ENCODE measurements at regions not wholly inside any gene's neighbourhood (a gene's known extent, or its start where the extent isn't known, plus 50 kb on each side); places are given as distances from the start of the nearest gene placed in this dataset.

DNA sequence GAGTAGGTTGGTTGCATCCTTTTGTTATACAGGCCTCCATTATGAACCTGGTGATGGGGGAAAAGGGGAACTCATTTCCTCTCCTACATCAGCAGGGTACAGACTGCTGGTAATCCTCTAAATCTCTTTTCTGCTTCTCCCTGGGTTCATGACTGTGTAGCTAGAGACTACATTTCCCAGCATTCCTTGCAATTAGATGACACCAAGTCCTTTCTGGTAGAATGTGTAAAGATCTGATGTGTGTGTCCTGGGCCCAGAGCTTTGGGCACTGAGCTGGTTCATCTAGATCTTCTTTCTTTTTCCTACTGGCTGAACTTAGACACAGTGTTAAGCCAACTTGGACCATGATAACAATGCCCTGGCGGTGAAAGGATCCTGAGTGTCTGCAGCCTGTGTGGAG is 104.7 kb upstream of the IFNGR1 start:
- no peak overlapping the region for H3K9ac ChIP-seq (ENCODE audit: low read depth, low read length)
- no peak overlapping the region for H3K4me3 ChIP-seq (ENCODE audit: low read length)
- no peaks in the 10 kb centered on the region for H3K9me3 ChIP-seq (replicated peaks; ENCODE audit: low read length)
- H3K27me3 ChIP-seq (ENCODE audit: control insufficient read depth, insufficient read depth, low read length), result no peaks in the 10 kb centered on the region
- H3K36me3 ChIP-seq (ENCODE audit: insufficient read depth, low read length), result no peaks in the 10 kb centered on the region
- H3K4me1 ChIP-seq (ENCODE audit: control insufficient read depth, insufficient read depth, low read length), result no peaks in the 10 kb centered on the region
- no peak overlapping the region for H3K4me2 ChIP-seq (ENCODE audit: low read length)

GRCh38 chr6:137320271-137320670 is 101.1 kb upstream of the IFNGR1 start:
- Histone ChIP-seq H3K9ac (ENCODE audit: low read depth, low read length) (no peak overlapping the region), H3K4me1 (ENCODE audit: control insufficient read depth, insufficient read depth, low read length) (no peaks in the 10 kb centered on the region), H3K36me3 (ENCODE audit: insufficient read depth, low read length) (no peaks in the 10 kb centered on the region), H3K4me2 (ENCODE audit: low read length) (no peak overlapping the region), H3K4me3 (ENCODE audit: low read length) (no peak overlapping the region), H3K27me3 (ENCODE audit: control insufficient read depth, insufficient read depth, low read length) (no peaks in the 10 kb centered on the region), H3K9me3 (replicated peaks; ENCODE audit: low read length) (no peaks in the 10 kb centered on the region)

DNA sequence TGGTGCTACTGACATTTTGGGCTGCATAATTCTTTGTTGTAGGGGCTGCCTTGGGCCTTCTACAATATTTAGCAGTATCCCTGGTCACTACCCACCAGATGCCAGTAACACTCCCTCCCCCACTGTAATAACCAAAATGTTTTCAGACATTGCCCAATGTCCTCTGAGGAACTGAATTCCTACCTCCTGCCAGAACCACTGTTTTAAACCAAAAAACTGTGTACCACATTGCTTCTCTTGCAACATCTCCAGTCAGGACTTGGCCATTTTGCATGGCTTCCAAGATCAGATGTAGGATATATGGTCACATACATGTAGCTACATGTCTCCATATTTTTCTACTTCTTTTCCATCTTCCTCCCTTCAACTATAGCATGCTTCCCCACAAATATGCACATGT is 97.4 kb upstream of the IFNGR1 start:
- H3K36me3 ChIP-seq (ENCODE audit: insufficient read depth, low read length), result no peaks in the 10 kb centered on the region
- peaks cover 10% of the 10 kb centered on the region for H3K4me1 ChIP-seq (ENCODE audit: control insufficient read depth, insufficient read depth, low read length)
- H3K27me3 ChIP-seq (ENCODE audit: control insufficient read depth, insufficient read depth, low read length), result no peaks in the 10 kb centered on the region
- no peak overlapping the region for H3K4me2 ChIP-seq (ENCODE audit: low read length)
- H3K9me3 ChIP-seq (replicated peaks; ENCODE audit: low read length), result no peaks in the 10 kb centered on the region
- H3K4me3 ChIP-seq (ENCODE audit: low read length), result no peak overlapping the region
- H3K9ac ChIP-seq (ENCODE audit: low read depth, low read length), result no peak overlapping the region

DNA sequence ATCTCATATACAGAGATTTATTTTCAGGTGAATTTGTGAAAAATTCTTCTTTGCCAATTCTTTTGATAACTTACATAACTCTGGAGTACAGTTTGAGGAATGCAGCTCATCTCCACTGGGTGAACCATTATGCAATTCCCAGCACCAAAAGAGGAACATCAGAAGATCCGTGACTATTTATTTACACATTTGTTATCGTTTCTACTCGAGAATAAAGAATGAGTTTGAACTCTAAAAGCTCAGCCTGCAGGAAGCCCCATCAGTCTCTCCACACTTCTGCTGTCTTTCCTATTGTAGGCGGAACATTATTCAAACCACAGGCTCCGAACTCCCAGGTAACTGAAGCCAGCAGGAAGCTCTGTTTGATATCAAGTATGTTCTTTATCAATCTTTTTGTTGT is 95.9 kb upstream of the IFNGR1 start:
- H3K27me3 ChIP-seq (ENCODE audit: control insufficient read depth, insufficient read depth, low read length), result no peaks in the 10 kb centered on the region
- H3K9me3 ChIP-seq (replicated peaks; ENCODE audit: low read length), result no peaks in the 10 kb centered on the region
- no peak overlapping the region for H3K4me3 ChIP-seq (ENCODE audit: low read length)
- peaks cover 10% of the 10 kb centered on the region for H3K4me1 ChIP-seq (ENCODE audit: control insufficient read depth, insufficient read depth, low read length)
- H3K36me3 ChIP-seq (ENCODE audit: insufficient read depth, low read length), result no peaks in the 10 kb centered on the region
- no peak overlapping the region for H3K4me2 ChIP-seq (ENCODE audit: low read length)
- no peak overlapping the region for H3K9ac ChIP-seq (ENCODE audit: low read depth, low read length)

GRCh38 chr6:137313928-137314855 is 95.0 kb upstream of the IFNGR1 start:
- H3K27me3 ChIP-seq (ENCODE audit: control insufficient read depth, insufficient read depth, low read length), result no peaks in the 10 kb centered on the region
- H3K9me3 ChIP-seq (replicated peaks; ENCODE audit: low read length), result no peaks in the 10 kb centered on the region
- no peak overlapping the region for H3K9ac ChIP-seq (ENCODE audit: low read depth, low read length)
- no peaks in the 10 kb centered on the region for H3K36me3 ChIP-seq (ENCODE audit: insufficient read depth, low read length)
- peak overlapping the region; percentile 74 for H3K4me2 ChIP-seq (ENCODE audit: low read length)
- peaks cover 14% of the 10 kb centered on the region for H3K4me1 ChIP-seq (ENCODE audit: control insufficient read depth, insufficient read depth, low read length)
- peak overlapping the region; percentile 51 for H3K4me3 ChIP-seq (ENCODE audit: low read length)

GRCh38 chr6:137313211-137313610 is 94.0 kb upstream of the IFNGR1 start:
- H3K27me3 ChIP-seq (ENCODE audit: control insufficient read depth, insufficient read depth, low read length), result no peaks in the 10 kb centered on the region
- no peak overlapping the region for H3K9ac ChIP-seq (ENCODE audit: low read depth, low read length)
- H3K4me3 ChIP-seq (ENCODE audit: low read length), result no peak overlapping the region
- no peak overlapping the region for H3K4me2 ChIP-seq (ENCODE audit: low read length)
- no peaks in the 10 kb centered on the region for H3K9me3 ChIP-seq (replicated peaks; ENCODE audit: low read length)
- peaks cover 16% of the 10 kb centered on the region for H3K4me1 ChIP-seq (ENCODE audit: control insufficient read depth, insufficient read depth, low read length)
- no peaks in the 10 kb centered on the region for H3K36me3 ChIP-seq (ENCODE audit: insufficient read depth, low read length)

GRCh38 chr6:137311940-137312339 is 92.8 kb upstream of the IFNGR1 start:
- no peaks in the 10 kb centered on the region for H3K36me3 ChIP-seq (ENCODE audit: insufficient read depth, low read length)
- H3K27me3 ChIP-seq (ENCODE audit: control insufficient read depth, insufficient read depth, low read length), result no peaks in the 10 kb centered on the region
- H3K9me3 ChIP-seq (replicated peaks; ENCODE audit: low read length), result no peaks in the 10 kb centered on the region
- no peak overlapping the region for H3K9ac ChIP-seq (ENCODE audit: low read depth, low read length)
- H3K4me3 ChIP-seq (ENCODE audit: low read length), result no peak overlapping the region
- H3K4me1 ChIP-seq (ENCODE audit: control insufficient read depth, insufficient read depth, low read length), result peaks cover 16% of the 10 kb centered on the region
- no peak overlapping the region for H3K4me2 ChIP-seq (ENCODE audit: low read length)

GRCh38 chr6:137309078-137309762 is 90.0 kb upstream of the IFNGR1 start:
- Histone ChIP-seq H3K4me2 (ENCODE audit: low read length) (no peak overlapping the region), H3K9ac (ENCODE audit: low read depth, low read length) (no peak overlapping the region), H3K27me3 (ENCODE audit: control insufficient read depth, insufficient read depth, low read length) (peaks cover 6% of the 10 kb centered on the region), H3K4me3 (ENCODE audit: low read length) (no peak overlapping the region), H3K36me3 (ENCODE audit: insufficient read depth, low read length) (no peaks in the 10 kb centered on the region), H3K9me3 (replicated peaks; ENCODE audit: low read length) (no peaks in the 10 kb centered on the region), H3K4me1 (ENCODE audit: control insufficient read depth, insufficient read depth, low read length) (peaks cover 14% of the 10 kb centered on the region)

DNA sequence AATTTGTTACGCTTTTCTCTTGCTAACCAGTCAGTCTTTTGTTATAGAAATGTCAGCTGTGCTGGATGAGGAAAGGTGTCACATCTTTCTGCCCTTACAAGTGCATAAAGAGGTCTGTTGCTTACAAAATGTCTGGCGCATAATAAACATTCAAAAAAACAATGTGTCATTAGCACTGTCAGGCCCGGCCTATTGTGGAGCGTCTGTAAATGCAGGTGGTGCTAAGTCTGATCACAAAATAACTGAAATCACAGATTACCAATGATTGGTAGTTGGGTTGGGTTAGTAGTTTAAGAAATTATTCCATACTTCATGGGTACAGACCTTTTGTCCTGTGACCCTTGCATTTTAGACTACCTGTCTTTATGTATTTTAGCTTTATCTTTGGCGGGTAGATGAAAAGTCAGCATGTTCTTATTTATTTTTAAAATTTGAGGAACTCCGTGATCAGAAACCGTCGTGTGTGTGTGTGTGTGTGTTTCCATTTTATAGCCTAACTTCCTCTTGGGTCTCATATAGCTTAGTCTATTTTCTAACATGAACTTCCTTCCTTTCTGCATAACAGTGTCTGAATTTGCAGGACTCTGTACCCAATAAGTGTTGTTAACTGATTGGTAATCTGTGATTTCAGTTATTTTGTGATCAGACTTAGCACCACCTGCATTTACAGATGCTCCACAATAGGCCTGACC is 88.1 kb upstream of the IFNGR1 start:
- Histone ChIP-seq H3K36me3 (ENCODE audit: insufficient read depth, low read length) (no peaks in the 10 kb centered on the region), H3K9ac (ENCODE audit: low read depth, low read length) (no peak overlapping the region), H3K4me1 (ENCODE audit: control insufficient read depth, insufficient read depth, low read length) (peaks cover 6% of the 10 kb centered on the region), H3K4me2 (ENCODE audit: low read length) (no peak overlapping the region), H3K4me3 (ENCODE audit: low read length) (no peak overlapping the region), H3K9me3 (replicated peaks; ENCODE audit: low read length) (no peaks in the 10 kb centered on the region), H3K27me3 (ENCODE audit: control insufficient read depth, insufficient read depth, low read length) (peaks cover 12% of the 10 kb centered on the region)

GRCh38 chr6:137305691-137306090 is 86.5 kb upstream of the IFNGR1 start:
- Histone ChIP-seq H3K36me3 (ENCODE audit: insufficient read depth, low read length) (no peaks in the 10 kb centered on the region), H3K9ac (ENCODE audit: low read depth, low read length) (no peak overlapping the region), H3K4me1 (ENCODE audit: control insufficient read depth, insufficient read depth, low read length) (peaks cover 6% of the 10 kb centered on the region), H3K4me2 (ENCODE audit: low read length) (no peak overlapping the region), H3K4me3 (ENCODE audit: low read length) (no peak overlapping the region), H3K9me3 (replicated peaks; ENCODE audit: low read length) (no peaks in the 10 kb centered on the region), H3K27me3 (ENCODE audit: control insufficient read depth, insufficient read depth, low read length) (peaks cover 12% of the 10 kb centered on the region)

DNA sequence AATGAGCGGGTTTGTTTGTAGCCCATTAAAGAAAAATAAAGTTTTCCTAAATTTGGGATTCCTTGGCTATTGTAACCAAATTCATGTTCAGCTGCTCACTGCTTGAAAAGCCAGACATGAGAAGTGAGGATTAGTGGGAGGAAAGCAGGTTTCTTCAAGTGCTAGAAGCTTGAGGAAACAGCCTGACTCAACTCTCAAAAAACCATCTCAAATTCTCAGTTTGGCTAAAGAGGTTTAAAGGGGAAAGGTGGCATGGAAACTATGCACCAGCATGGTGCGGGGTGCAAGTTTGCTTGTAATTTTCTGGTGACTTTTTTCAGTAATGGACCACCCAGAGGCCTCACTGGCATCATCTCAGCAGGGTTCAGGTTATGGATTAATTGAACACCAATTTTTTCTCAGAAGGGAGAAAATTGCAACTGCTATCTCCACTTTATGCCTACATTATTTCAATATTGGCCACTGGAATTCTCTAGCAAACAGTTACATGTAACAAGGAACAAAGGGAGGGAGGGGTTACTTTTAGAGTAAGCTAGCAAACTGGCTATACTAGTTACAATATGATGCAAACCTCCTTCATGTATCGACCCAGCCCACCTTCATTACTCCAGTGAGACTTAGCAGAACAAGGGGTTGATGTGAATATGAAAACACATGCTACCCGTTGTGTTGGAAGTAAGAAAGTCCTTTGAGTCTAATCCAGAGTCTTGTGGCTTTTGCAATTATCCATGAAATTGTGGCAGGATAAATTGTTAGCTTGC is 85.0 kb upstream of the IFNGR1 start:
- Histone ChIP-seq H3K4me3 (ENCODE audit: low read length) (no peak overlapping the region), H3K9ac (ENCODE audit: low read depth, low read length) (no peak overlapping the region), H3K4me1 (ENCODE audit: control insufficient read depth, insufficient read depth, low read length) (peaks cover 3% of the 10 kb centered on the region), H3K36me3 (ENCODE audit: insufficient read depth, low read length) (no peaks in the 10 kb centered on the region), H3K9me3 (replicated peaks; ENCODE audit: low read length) (no peaks in the 10 kb centered on the region), H3K27me3 (ENCODE audit: control insufficient read depth, insufficient read depth, low read length) (peaks cover 12% of the 10 kb centered on the region), H3K4me2 (ENCODE audit: low read length) (no peak overlapping the region)

Data from skeletal muscle satellite cell (primary cell).